ENCODE measurements at regions not wholly inside any gene's neighbourhood (a gene's known extent, or its start where the extent isn't known, plus 50 kb on each side); places are given as distances from the start of the nearest gene placed in this dataset.

DNA sequence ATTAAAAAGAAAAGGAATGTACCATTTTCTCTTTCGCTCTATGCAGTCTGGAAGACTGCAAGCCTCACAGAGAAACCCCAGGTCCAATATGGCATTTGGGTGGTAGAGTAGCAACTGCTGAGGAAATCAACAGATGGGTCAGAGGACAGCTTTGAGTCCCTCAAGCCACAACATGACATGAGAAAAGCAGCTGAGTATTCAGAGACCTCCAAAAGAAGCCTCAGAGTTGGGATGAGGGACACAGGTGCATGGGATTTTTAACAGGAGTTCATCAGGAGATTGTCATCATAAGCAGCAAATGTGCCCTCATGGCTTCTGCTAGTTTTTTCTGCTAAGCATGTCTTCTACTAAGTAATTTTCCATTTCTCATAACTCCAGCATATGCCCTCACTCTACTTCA, 111.6 kb downstream of the BLID start:
- TF ChIP-seq EZH2 (IDR thresholded peaks at IDR 0.05; ENCODE audit: insufficient read depth, poor library complexity, severe bottlenecking) (no peak), EZH2phosphoT487 (IDR thresholded peaks at IDR 0.05; ENCODE audit: insufficient read depth, low read depth) (no peak)

All from GM23248 (cell line).